ENCODE measurements at regions not wholly inside any gene's neighbourhood (a gene's known extent, or its start where the extent isn't known, plus 50 kb on each side); places are given as distances from the start of the nearest gene placed in this dataset.

DNA sequence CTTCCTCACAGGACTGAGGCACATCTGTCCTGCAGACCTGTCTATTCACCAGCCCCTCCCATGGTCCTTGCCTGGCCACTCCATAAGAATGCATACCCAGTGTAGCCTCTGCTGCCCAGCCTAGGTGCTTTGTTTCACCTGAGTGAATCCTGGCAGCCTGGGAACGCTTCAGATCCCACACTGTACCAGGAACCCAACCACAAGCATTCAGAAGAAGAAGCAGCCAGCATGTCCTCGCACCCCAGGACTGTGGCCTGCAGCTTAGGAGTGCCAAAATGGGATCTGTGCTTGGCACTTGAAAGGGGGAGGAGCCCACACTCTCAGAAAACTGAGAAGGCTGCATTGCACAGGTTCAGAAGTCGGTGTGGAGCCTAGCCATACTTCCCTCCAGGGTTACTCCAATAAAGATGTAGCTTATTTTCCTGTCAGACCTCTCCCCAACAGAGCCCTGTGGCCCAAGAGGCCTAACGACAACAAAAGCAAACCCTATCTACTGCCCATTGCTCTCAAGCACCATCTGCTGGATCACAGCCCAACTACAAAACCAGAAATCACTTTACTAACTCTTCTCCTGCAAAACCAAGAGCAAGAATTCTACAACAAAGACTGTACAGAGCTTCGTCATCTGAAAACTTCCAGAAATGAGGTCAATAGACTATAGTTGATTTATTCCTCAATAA is 923.1 kb upstream of the NEGR1 start:
- TF ChIP-seq CTCF (conservative IDR thresholded peaks at IDR 0.05) (peak; percentile 31; the same call in 1 of the 2 replicates), EZH2 (IDR thresholded peaks at IDR 0.05; ENCODE audit: low read depth) (no peak)

All from PC-9 (cell line).